Mammary epithelial cell (primary cell): ENCODE measurements at regions not wholly inside any gene's neighbourhood (a gene's known extent, or its start where the extent isn't known, plus 50 kb on each side); places are given as distances from the start of the nearest gene placed in this dataset.

Experiments used
- EZH2 ChIP-seq: IDR thresholded peaks from 2 replicates; pipeline ENCODE4 v1.6.1; 2012; ENCODE audit warnings: low read length, inconsistent platforms, borderline replicate concordance
- TF ChIP-seq, protein P1 (sequence below), 2 donors: IDR thresholded peaks in 1 of 2; conservative IDR thresholded peaks in 1 of 2; 2 replicates each; pipeline ENCODE4 v1.5.1; 2011 to 2012; ENCODE audit warnings: inconsistent platforms in 2 of 2, low read length in 2 of 2, mild to moderate bottlenecking in 2 of 2, control low read depth in 1 of 2, low read depth in 1 of 2; ENCODE audit not compliant: insufficient read depth in 1 of 2; ENCODE audit errors: extremely low read depth in 1 of 2

GRCh38 chr15:62357431-62357830, 192.3 kb upstream of the C2CD4B start:
- TF ChIP-seq, protein P1, sequence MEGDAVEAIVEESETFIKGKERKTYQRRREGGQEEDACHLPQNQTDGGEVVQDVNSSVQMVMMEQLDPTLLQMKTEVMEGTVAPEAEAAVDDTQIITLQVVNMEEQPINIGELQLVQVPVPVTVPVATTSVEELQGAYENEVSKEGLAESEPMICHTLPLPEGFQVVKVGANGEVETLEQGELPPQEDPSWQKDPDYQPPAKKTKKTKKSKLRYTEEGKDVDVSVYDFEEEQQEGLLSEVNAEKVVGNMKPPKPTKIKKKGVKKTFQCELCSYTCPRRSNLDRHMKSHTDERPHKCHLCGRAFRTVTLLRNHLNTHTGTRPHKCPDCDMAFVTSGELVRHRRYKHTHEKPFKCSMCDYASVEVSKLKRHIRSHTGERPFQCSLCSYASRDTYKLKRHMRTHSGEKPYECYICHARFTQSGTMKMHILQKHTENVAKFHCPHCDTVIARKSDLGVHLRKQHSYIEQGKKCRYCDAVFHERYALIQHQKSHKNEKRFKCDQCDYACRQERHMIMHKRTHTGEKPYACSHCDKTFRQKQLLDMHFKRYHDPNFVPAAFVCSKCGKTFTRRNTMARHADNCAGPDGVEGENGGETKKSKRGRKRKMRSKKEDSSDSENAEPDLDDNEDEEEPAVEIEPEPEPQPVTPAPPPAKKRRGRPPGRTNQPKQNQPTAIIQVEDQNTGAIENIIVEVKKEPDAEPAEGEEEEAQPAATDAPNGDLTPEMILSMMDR (conservative IDR thresholded peaks at IDR 0.05 in 1 of 2, IDR thresholded peaks at IDR 0.05 in 1 of 2; ENCODE audit: extremely low read depth in 1 of 2, insufficient read depth in 1 of 2, low read depth in 1 of 2, low read length in 2 of 2) = no peak
- TF ChIP-seq EZH2 = no peak
